Neural cell (in vitro differentiated cells): ENCODE measurements at regions not wholly inside any gene's neighbourhood (a gene's known extent, or its start where the extent isn't known, plus 50 kb on each side); places are given as distances from the start of the nearest gene placed in this dataset.

Source experiments
- EP300 ChIP-seq: fragments of 450-650 bp; conservative IDR thresholded peaks from 2 replicates; pipeline ENCODE4 v1.6.1; 2014; ENCODE audit warnings: antibody characterized with exemption, mild to moderate bottlenecking, moderate library complexity; ENCODE audit not compliant: poor library complexity, severe bottlenecking
- EZH2 ChIP-seq: fragments of 200-600, 300-800 bp; shearing (Covaris generic), sonication (generic); IDR thresholded peaks from 2 replicates; pipeline ENCODE4 v1.6.1; 2014; ENCODE audit warnings: antibody characterized with exemption, low read length, borderline replicate concordance, mild to moderate bottlenecking; ENCODE audit not compliant: insufficient read depth, poor library complexity, severe bottlenecking
- RAD21 ChIP-seq: fragments of 450-650 bp; conservative IDR thresholded peaks from 2 replicates; pipeline ENCODE4 v1.6.1; 2014; ENCODE audit warnings: antibody characterized with exemption, mild to moderate bottlenecking, moderate library complexity
- TF ChIP-seq, protein P1 (sequence below): fragments of 450-650 bp; IDR thresholded peaks from 2 replicates; pipeline ENCODE4 v1.5.1; 2014; ENCODE audit warnings: antibody characterized with exemption, mild to moderate bottlenecking, moderate library complexity; ENCODE audit not compliant: poor library complexity, severe bottlenecking

GRCh38 chr16:82460766-82461165 lies 166.0 kb upstream of the CDH13 start:
- TF ChIP-seq EZH2 (no peak), RAD21 (no peak), EP300 (no peak)
- TF ChIP-seq, protein P1, sequence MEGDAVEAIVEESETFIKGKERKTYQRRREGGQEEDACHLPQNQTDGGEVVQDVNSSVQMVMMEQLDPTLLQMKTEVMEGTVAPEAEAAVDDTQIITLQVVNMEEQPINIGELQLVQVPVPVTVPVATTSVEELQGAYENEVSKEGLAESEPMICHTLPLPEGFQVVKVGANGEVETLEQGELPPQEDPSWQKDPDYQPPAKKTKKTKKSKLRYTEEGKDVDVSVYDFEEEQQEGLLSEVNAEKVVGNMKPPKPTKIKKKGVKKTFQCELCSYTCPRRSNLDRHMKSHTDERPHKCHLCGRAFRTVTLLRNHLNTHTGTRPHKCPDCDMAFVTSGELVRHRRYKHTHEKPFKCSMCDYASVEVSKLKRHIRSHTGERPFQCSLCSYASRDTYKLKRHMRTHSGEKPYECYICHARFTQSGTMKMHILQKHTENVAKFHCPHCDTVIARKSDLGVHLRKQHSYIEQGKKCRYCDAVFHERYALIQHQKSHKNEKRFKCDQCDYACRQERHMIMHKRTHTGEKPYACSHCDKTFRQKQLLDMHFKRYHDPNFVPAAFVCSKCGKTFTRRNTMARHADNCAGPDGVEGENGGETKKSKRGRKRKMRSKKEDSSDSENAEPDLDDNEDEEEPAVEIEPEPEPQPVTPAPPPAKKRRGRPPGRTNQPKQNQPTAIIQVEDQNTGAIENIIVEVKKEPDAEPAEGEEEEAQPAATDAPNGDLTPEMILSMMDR: no peak
